ENCODE measurements at regions not wholly inside any gene's neighbourhood (a gene's known extent, or its start where the extent isn't known, plus 50 kb on each side); places are given as distances from the start of the nearest gene placed in this dataset.
"Not testable (repeated sequence)": the region's sequence is repeated elsewhere in the genome, so short reads cannot be mapped to it uniquely, and the experiment has no call there.

DNA sequence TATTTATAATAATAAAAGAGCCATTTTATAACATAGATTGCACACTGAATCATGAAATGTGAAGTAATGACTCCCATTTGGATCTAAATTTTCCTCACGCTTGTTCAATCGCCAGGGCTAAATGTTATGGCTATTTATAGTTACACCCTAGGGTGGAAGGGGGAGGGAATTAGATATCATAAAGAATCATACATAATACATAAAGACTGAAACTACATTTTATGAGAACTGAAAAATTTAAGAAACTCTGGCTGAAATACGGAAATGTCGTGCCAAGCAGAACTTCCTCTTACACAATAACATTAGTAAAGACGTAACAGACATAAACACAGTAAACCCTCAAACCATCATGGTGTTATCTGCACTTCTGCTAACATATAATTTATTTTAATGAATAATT is 327.5 kb upstream of the PHF14 start:
- peak; percentile 5 for DNase-seq

DNA sequence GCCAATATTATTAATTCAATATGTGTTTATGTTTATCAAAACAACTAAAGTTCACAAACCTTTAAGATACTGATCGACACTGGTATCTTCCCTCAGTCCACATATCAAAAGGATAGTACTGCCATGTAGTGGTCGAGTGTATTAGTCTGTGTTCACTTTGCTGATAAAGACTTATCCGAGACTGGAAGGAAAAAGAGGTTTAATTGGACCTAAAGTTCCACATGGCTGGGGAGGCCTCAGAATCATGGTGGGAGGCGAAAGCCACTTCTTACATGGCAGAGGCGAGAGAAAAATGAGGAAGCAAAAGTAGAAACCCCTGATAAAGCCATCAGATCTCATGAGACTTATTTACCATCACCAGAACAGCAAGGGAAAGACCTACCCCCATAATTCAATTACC is 325.4 kb upstream of the PHF14 start:
- DNase-seq = no peak

DNA sequence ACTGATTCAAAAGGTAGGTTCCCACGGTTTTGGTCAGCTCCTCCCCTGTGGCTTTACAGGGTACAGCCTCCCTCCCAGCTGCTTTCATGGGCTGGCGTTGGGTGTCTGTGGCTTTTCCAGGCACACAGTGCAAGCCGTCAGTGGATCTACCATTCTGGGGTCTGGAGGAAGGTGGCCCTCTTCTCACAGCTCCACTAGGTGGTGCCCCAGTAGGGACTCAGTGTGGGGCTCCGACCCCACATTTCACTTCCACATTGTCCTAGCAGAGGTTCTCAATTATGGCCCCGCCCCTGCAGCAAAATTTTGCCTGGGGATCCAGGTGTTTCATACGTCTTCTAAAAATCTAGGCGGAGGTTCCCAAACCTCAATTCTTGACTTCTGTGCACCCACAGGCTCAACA is 324.6 kb upstream of the PHF14 start:
- DNase-seq = not testable (repeated sequence)

DNA sequence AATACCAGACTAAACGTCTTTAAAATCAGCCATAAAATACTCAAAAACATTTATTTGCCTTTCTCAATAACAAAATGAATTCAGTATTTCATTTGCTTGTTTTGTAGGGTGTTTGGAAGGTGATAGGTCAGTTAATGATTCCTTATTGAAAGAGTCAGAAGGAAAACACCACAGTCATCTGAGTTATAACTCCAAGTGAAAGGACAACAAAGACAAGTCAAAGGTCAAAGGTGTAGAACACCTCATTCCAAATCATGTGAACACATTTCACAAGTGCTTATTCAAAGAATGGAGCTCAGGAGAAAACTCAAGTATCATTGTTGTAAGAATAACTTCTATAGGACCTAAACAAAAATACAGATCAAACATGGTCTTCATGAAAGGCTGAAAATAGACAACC is 318.6 kb upstream of the PHF14 start:
- DNase-seq = no peak

DNA sequence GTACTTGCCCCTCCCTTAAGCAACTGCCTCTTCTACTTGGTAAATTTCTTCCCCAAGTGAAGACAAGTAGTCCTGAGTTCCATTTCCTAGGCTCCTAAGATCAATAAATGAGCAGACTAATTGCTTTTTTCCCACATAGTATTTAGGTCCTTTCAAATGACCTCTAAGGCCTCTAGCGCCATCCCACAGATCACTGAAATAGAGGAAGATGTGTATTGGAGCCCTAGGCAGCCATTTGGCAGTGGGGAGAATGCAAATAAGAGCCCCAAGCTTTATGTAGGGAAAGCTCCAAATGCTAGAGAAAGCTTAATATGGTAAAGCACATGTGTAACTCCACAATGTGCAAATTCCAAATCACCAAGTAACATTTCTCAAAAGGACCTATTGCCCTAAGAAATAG is 316.5 kb upstream of the PHF14 start:
- DNase-seq = no peak

DNA sequence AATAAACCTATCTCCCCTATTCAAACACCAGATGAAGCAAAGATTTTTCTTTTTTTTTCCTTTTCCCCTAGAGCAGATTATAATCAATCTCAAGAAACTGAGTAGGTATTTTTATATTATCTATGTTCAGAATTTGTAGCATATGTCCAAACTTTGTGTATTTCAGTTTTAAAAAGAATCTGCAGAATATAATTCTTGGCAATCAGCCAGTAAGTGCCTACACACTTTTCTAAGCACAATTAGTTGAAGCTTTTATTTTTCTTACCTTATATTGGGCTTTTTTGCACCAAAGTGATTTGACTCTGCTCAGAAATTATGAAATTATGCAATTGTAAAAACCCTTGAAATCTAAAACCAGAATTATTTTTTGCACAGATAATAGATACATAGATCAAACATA is 315.8 kb upstream of the PHF14 start:
- no peak for DNase-seq

DNA sequence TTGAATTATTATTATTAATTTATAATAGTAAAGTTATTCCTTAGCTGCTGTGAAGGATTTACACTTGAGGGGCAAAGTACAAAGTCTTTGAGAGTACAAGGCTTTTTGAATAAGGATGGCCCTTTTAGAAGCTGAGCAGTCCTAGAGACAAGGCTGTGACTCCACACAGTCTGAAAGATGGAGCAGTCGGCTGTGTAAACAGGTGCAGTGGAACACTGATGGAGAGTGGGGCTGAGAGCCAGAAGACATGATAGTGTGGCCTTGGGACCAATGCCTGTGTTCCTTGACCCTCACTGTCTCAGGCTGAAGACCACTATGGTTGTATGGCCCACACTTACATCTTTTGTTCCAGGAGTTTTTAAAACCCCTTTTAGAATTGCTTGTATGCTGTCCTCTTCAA is 311.2 kb upstream of the PHF14 start:
- no peak for DNase-seq

DNA sequence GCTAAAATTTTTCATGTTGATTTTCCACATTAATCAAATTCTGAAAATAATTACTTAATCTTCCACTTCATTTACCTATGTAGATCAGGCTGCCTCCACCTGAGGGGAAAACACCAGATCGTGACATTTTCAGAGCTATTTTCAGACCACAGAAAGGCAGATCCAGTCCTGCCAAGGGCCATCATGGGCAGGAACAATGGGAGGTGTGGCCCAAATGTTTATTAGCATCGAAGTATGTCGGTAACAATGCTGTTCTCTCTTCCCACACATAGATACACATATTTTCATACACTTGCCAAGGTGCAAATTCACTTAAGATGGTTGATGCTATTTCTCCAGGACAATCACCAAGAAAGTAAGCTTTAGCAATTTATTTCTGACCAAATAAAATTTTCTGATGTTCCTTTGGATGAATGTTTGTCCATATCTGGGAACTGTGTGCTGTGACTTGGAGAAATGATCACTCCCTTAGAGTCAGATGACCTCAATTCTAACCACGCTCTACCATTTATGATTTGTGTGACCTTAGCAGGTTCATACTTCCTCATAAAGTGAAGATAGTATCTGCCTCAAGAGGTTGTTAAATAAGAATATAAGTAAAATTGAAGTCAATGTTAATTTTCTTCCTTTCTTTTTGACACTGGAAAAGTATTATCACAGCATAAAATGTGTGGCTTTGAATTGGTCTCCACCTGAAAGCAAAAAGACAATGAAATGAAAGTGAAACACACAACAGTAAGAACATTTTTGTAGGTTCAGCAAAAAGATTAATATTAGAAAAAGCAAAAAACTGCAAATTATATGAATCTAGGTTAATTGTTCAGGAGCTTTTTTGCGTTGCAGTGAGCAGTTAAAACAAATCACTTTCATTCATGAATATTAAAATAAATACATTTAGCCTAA is 310.4 kb upstream of the PHF14 start:
- no peak for DNase-seq

DNA sequence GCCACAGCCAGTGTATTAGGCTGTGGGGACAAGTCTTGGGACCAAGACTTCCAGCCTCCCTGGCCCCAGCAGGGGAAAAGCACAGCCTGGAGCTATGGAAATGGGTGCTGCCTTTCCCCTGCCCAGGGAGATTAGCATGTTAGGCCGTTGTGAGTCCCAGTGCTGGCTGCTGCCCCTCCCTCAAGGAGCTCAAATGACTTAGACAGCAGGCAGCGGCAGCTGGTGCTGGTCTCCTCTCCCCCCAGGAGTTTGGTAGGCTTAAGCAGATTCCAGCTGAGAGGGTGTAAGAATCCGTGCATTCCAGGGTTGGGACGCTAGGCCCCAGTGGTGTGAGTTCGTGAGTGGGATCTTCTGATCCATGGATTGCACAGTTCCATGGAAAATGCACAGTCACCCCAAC is 301.5 kb upstream of the PHF14 start:
- DNase-seq = no peak

DNA sequence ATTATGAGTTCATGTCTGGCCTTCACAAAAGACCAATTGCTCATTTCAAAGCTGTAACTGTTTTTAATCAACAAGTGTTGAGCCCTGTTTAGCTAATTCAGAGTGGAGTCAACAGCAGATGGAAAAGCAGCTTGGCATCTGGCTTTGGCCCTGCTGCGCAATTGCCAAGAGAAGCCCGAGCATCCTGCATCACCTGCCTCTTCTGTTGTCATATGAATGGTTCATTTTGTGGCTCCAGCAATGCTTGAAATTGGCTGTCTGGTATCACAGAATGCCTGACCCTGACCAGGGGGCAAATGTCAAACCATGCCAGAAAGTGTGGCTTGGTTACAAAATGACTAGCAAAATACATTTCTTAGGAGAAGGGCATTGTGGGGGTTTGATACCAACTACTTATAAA is 296.5 kb upstream of the PHF14 start:
- DNase-seq = no peak

DNA sequence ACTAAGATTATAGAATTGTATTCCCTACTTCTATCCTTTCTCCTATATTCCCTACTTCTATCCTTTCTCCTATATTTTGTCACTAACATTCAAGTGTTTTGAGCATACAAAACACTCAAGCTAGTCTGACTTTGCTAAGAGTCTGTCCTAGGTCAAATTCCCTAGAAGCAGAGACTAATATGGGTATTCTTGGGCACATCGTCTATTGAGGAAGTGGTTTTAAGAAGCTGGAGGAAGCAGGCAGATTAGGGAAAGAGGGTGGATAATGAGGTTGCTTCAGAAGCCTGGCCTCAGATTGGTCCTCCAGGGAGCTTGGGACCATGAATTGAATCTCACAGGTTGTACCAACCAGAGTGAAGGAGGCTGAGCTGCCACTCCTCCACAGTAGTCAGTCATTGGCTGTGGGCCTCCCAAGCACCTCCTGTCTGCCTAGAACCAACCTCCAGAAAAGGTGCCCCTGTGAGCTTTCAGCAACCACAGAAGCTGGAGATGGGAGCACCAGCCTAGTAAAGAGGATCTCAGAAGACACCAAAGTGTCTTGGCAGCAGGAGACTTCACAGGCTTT is 295.9 kb upstream of the PHF14 start:
- DNase-seq = no peak

DNA sequence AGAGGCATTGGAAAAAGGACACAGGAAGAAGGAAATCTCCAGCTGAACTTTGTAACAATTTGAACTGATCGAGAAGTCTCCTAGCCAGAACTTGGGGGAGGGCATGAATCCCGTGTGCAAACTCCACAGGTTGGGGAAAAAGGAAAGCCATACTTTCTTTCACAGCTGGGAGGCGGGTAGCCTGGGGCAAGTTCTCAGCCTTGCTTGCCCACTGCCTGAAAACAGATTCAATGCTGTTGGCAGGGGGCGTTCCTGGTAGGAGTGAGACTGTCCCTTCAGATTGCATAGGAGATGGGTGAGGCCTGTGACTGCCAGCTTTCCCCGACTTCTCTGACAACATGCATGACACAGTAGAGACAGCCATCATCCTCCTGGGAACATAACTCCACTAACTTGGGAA is 289.1 kb upstream of the PHF14 start:
- no peak for DNase-seq

DNA sequence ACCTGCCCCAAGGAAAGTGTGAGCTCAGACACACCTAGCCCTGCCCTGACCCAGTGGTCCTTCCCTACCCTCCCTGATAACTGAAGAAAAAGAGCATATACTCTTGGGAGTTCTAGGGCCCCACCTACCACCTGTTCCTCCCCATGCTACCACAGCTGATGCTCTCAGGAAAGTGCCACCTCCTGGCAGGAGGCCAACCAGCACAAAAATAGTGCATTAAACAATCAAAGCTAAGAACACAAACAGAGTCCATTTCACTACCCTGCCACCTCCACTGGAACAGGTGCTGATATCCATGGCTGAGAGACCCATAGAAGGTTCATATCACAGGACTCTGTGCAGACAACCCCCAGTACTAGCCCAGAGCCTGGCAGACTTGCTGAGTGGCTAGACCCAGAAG is 288.6 kb upstream of the PHF14 start:
- no peak for DNase-seq

DNA sequence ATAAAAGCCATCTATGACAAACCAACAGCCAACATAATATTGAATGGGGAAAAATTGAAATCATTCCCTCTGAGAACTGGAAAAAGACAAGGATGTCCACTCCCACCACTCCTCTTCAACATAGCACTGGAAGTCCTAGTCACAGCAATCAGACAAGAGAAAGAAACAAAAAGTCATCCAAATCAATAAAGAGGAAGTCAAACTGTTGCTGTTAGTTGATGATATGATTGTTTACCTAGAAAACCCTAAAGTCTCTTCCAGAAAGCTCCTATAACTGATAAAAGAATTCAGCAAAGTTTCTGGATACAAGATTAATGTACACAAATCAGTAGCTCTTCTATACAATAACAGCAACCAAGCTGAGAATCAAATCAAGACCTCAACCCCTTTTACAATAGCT is 285.1 kb upstream of the PHF14 start:
- no peak for DNase-seq

DNA sequence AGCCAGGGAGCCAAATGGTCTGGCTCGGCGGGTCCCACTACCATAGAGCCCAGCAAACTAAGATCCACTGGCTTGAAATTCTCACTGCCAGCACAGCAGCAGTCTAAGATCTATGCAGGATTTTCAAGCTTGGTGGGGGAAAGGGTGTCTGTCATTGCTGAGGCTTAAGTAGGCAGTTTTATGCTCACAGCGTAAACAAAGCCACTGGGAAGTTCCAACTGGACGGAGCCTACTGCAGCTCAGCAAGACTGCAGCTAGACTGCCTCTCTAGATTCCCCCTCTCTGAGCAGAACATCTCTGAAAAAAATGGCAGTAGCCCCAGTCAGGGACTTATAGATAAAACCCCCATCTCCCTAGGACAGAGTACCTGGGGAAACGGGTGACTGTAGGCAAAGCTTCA is 277.6 kb upstream of the PHF14 start:
- DNase-seq = no peak

DNA sequence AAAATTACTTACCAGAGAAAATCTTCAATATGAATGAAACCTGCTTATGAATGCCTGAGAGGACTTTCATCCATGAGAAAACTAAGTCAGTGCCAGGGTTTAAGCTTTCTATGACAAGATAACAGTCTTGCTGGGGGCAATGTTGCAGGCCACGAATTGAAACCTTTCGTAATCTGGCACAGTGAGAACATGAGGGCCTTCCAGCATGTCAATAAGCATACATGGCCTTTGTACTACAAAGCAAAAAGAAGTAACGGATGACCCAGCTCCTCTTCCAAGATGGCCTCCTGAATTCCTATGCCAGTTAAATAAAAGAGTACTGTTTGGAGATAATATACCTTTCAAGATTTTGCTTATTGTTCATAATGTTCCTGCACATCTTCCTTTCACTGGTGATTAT is 270.6 kb upstream of the PHF14 start:
- DNase-seq = no peak

DNA sequence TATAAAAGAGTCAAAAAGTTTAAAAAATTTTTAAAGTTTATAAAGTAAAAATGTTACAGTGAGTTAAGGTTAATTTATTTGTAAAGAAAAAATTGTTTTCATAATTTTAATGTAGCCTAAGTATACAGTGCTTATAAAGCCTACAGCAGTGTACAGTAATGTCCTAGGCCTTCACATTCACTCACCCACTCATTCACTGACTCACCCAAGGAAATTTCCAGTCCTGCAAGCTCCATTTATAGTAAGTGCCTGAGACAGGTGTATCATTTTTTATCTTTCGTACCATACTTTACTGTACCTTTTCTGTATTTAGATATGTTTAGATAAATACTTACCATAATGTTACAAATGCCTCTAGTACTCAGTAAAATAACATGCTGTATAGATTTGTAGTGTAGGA is 269.7 kb upstream of the PHF14 start:
- no peak for DNase-seq

DNA sequence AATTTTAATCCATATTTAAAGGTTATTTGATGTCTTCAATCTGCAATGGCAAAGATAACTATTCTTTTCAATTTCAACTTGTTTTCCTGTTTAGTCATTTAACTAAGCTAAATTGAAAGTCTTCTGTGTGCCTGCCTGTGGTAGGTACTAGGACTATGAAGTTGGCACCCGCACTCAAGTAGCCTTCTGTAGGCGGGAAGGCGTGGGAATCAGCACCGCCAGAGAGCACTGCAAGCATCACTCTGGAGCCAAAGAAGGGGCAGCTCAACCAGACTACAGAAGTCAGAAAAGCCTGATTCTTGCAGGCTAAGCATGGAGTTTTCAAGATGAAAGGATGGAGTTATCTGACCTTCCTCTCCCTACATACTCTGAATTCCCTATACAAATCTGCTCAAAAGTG is 269.0 kb upstream of the PHF14 start:
- DNase-seq = no peak

DNA sequence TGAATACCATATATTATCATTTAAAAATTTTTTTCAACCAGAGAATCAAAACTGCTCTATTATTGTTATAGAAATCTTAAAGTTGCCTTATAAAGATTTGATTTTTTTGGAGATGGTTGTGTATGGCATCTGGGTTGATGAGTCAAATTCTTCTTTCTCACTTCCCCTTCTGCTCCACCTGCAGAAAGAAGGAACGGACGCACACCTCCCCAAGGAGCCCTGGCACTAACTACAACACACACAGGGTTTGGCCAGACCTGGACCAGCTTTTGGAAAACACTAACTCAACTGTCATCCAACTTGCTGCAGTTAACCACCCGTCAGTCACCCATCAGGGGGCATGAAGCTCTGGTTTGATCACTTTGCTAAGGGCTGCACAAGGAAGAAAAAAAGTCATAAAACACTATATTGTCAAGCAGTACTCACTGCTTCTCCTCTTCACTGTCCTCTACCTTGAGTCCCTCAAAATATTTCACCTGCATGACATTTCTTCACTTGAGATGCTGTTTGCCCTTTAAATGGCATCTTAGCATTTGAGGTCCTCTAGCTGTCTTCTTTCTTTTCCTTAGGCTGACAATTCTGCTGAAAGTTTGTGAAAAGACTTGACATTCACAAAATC is 266.7 kb upstream of the PHF14 start:
- no peak for DNase-seq

DNA sequence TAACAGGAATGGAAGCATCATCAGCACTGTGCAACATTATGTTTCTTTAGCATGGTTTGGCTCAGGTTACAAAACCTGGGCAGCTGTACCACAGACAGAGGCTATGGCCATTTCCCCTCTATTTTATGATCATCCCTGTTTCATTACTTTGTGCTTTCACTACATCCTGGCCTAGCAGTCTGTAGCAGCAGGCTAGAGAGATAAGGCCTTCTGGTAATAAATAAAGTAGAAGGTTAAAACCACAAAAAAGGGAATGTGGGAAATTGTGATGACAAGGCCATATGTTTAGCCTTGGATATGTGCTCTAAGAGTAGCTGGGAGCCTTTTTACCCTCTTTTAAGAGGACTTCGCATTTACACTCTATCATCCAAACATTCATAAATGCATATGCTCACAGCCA is 266.2 kb upstream of the PHF14 start:
- no peak for DNase-seq

DNA sequence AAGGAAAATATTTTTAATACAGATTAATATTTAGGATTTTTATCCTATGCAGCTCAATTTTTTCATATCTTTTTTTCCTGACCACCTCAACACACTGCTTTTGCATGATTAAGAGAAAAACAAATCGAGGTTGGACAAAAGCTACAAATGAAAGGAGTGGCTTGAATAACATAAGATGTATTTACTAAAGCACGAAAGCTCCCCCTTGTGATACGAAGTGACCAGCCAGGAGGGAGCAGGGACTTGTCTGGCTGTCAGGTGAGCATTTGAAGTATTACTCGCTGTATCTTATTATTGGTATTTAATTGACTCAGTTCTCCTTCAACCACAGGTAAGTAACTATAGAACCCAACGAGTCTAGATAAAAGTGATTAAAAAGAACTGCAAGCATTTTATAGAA is 265.2 kb upstream of the PHF14 start:
- peak; percentile 1 for DNase-seq

DNA sequence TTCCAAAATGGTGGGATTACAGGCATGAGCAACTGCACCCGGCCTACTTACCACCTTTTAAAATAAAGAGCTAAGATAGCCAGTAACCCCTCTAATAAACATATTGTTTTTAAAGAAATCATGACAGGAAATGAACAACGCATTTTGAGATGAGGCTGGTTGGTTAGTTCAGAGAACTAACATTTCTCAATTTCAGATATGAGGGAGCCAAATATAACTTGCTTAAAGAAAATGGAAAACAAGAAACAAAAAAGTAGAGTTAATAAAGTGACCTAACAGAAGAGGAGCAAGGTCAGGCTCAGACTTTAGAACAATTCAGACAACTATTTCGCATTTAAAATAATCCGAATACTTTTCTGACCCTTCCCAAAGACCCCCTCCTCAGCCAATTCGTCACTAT is 254.9 kb upstream of the PHF14 start:
- no peak for DNase-seq

DNA sequence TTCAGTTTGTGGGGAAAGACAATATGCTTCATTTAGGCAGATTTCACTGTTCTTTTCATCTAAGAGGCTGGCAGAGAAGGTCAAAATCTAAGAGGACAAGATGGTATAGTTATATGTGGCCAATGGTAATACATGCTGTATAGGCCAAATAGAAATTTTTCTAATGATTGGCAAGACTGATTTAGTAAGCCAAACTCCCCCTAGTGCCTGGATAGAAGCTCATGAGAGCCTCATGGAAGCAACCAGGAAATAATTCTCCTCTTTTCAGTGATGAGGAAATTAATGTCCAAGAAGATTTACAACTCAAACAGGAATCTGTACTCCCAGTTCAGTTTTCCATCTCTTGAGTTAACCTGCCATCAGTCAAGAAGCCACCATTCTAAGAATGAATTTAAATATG is 253.6 kb upstream of the PHF14 start:
- no peak for DNase-seq

DNA sequence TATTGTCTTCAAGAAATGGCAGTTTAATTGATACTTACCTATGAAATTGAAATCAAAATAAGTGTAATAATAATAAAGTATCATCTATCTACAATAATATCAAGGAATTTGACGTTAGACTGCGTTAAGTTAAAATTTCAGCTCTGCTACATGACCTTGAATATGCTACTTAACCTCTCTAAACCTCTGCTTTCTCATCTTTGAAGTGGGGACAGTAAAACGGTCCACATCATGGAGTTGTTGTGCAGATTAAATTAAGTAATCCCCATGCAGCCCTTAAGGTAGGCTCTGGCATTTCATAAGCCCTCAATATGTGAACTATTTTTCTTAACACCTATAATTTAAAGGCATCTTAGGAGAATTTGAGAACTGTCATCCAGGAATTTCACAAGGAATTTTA is 252.4 kb upstream of the PHF14 start:
- DNase-seq = no peak

DNA sequence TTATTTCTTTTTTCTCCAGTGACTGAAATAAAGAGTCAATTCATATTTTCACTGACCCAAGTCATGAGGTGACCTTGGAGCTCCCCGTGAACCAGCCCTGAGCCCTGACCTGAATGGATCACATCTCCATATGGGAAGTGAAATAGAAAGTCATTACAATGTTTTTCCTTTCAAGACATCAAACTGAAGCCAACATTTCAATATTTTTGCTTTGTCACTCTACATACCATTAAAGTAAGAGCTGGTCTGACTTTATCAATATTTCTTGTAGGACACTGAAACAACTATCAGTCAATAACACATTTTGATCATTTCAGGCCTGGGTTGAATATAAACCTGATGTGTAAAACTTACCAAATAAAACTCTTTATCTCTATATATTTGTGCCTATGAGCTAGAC is 249.8 kb upstream of the PHF14 start:
- DNase-seq = no peak
